Right kidney (tissue), 1 donor: ENCODE measurements at regions not wholly inside any gene's neighbourhood (a gene's known extent, or its start where the extent isn't known, plus 50 kb on each side); places are given as distances from the start of the nearest gene placed in this dataset.
A peak's percentile ranks its signal among the peaks of the same experiment; 100 is the strongest.

Experiments
- DNase-seq: peaks from one replicate; pipeline ENCODE4 v3.0.0-alpha.2; 2016

DNA sequence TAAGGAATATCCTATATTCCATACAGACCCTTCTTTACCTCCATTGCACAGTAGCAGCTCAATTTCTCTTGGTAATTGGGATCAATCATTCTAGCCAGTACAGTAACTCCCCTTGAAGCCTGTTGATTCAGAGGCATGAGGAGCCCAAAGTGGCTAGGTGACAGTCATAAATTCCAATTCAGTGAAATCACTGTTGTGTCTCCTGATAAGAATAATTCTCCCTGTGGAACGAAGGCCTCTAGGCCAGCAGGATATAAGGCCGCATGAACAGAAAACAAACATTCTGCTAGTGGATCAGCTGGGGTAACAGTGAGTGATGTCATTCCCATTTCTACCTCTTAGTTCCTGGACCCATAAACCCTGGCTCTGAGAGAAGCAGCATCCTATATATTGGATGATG, 696.3 kb downstream of the NR2F2 start:
- DNase-seq = no peak

DNA sequence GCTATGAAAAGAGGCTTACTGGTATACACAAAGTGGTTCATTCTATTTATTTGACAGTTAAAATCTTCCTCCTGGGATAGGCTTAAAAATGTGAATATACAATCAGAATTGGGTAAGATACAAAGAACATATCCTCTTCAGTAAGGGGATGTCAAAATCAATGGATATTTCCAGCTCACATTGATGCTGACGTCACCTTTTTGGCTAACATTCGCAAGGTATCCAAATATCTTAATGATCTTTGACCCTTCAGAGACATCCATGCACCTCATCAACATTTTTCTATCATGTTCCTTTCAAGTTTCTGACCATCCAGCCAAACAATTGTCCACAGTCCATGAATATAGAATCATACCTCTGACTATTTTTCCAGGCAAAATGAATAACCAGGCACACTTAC, 697.3 kb downstream of the NR2F2 start:
- DNase-seq = no peak

- DNase-seq = no peak
Measured at GRCh38 chr15:97030251-97030650, 699.8 kb downstream of the NR2F2 start.

- no peak for DNase-seq
Measured at GRCh38 chr15:97036301-97036700, 705.8 kb downstream of the NR2F2 start.

DNA sequence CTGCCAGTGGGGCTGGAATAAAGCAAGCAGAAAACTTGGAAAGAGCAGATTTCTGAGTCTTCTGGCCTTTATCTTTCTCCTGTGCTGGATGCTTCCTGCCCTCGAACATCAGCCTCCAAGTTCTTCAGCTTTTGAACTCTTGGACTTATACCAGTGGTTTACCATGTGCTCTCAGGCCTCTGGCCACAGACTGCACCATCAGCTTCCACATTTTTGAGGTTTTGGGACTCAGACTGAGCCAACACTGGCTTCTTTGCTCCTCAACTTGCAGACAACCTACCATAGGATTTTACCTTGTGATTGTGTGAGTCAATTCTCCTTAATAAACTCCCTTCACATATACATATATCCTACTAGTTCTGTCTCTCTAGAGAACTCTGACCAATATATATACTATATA, 706.6 kb downstream of the NR2F2 start:
- no peak for DNase-seq

DNA sequence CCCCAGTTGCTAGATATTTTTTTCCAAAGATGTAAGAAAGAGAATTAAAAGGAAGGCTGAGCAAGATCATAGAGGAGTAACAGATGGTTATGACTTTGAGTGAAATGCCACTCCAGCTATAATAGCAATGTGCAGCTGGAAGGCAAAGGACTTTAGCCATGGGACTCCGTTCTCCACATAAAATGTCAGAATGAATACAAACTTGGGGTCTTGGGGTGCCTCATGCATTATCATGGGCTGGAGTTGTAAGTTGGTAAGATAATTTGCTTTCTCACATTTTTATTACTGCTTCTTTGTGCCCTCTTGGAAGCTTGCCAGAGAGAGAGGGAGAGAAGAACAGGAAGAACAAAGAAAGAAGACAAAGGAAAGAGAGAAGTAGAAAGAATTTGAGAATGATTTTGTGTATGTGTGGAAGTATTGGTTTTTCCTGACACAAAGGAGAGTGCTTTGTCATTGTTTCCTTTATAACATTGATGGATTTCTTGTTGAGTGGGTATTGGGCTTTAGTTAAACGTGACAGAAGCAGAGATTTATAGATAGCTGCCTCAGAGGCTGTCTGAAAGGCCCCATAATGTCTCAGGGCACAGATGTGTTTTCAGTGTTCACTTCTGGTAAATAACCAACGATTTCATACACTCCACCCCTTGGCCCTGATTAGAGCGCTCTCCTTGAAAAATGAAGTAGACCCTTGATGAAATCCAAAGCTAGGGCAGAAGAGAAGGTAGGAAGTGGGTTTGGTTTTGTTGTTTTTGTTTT, 715.3 kb downstream of the NR2F2 start:
- DNase-seq = no peak

GRCh38 chr15:97052513-97052912, 722.0 kb downstream of the NR2F2 start:
- no peak for DNase-seq

GRCh38 chr15:97053635-97054034, 723.1 kb downstream of the NR2F2 start:
- DNase-seq = no peak

DNA sequence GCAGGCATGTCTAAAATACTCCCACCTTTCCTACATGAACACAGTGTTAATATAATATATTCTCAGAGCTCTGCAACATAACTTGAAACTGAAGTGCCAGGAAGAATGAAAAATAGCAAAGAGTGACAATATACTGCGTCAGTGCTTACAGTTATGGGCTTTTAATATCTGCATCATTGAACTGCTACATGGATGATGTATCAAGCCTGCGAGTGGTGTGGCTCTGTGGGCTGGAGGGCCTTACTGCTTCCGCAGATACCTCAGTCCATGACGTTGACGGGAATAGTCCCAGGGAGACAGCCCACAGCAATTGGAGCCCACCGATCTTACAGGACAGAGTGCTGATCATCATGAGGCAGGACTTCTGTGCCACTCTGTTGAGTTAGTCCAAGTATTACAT, 727.0 kb downstream of the NR2F2 start:
- DNase-seq = no peak

DNA sequence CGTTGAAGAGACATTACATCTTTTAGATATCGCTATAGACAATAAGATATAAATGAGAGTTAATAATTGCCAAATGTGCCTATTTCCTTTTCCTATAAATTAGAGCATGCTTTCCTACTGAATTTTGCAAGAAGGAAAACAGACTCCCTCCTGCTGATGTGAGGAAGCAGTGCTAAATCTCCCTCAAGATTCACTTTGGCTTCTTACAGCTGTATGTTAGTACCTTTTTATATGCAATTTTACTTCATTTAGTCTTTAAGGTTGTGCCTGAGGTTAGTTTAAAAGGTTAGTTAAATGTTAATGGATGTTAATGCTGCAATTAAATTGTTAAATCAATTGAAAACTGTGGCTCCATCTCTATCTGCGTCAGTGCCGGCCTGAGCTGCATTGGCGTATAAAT, 728.8 kb downstream of the NR2F2 start:
- DNase-seq = no peak

DNA sequence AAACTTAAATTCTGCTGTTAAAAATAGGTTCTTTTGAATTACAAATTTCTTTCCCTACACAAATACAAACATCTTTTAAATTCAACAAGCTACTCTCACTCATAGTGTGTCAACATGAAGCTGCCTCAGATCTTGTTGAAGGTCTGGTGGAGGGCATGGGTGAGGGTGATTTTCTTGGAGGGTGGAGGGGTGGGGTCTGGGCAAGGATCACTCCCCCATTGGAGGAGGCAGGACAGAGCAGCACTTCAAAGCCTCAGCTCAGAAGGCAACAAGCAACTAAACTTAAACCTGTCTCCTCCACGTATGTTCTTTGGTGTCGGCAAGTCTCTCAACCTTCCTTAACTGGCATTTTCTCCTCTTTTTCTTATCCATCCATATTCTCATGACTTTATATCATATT, 730.9 kb downstream of the NR2F2 start:
- DNase-seq = no peak

DNA sequence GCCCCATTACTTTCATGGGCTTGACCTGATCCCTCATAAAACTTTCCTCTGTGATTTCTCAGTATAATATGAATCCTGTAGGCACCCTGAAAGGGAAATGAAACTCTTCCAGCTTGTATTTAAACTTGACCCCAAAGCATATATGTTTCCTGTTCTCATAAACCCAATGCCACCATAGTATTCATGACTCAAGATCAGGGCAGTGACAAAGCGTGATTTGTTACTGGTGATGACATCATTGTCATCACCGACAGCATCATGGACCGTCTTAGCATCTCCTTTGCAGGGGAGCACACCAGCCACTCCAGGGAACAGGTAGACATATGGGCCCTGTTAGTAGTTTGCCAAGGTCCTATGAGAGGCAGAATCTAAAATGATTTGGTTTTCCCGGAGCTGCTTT, 741.2 kb downstream of the NR2F2 start:
- no peak for DNase-seq

- DNase-seq = no peak
Measured at GRCh38 chr15:97072545-97072944, 742.0 kb downstream of the NR2F2 start.

GRCh38 chr15:97076011-97076410, 745.5 kb downstream of the NR2F2 start:
- DNase-seq = no peak

GRCh38 chr15:97077975-97078374, 747.5 kb downstream of the NR2F2 start:
- DNase-seq = no peak

DNA sequence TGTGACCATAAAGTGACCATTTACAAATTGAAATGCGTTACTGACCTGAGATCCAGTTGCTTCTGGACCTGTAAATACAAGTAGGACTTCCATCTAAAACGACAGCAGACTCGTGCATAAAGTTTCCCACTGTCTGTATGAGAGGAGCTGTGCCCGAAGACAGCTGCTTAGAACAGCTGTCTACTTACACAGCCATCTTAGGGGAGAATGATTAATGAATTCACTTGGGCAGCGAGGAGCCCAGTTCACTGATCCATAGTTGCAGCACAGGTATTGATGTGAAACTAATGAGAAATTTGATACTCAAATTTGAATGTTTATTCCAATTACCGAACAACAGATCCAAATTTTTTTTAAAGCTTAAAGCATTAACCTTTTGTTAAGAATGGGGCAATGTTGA, 748.1 kb downstream of the NR2F2 start:
- peak; percentile 47 for DNase-seq

DNA sequence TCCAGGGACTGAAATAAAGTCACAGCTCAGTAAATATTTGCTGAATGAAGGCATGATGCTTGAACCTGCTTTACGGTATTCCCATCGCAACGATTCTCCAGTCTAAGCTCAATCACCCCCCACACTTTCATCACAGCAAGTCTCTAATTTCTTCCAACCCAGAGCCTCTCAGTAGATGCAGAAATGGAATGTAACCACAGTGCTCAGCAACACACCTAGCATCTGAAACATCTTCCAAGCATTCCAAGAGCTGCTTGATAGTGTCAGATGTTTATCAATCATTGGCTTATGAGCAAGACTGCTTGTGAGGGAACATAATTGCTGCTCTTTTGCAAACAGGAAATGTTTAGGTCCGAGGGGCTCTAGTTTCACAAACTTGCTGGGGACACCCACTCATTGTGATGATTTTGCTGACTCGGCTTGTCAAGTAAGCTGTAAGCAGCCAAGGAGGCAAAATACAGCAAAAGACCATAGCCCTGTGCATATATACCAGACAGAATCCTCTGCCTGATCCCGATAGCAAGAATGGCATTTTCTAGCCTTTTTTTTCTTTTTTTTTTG, 751.2 kb downstream of the NR2F2 start:
- DNase-seq = no peak

DNA sequence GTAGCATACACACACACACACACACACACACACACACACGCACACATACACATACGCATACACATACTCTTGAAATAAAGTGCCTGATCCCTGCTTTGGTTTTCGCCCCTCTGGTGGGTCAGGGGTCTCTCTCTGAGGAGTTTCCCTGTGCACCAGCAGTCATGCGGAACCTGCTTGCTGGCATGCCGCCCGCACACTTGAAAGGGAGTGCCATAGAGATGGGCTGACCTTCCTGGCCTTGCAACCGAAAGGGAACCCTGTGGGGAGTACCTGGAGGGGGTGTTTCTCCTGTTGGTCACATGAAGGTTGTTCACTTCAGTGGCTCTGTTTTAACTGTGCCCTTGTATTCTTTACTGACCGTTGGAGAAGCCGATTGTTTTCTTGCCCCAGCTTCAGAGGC, 752.3 kb downstream of the NR2F2 start:
- peak; percentile 69 for DNase-seq

GRCh38 chr15:97084650-97085049, 754.1 kb downstream of the NR2F2 start:
- DNase-seq = no peak

- no peak for DNase-seq
Measured at GRCh38 chr15:97085731-97086130, 755.2 kb downstream of the NR2F2 start.

- DNase-seq = no peak
Measured at GRCh38 chr15:97087006-97087741, 756.7 kb downstream of the NR2F2 start.

- no peak for DNase-seq
Measured at GRCh38 chr15:97091093-97091492, 760.6 kb downstream of the NR2F2 start.

DNA sequence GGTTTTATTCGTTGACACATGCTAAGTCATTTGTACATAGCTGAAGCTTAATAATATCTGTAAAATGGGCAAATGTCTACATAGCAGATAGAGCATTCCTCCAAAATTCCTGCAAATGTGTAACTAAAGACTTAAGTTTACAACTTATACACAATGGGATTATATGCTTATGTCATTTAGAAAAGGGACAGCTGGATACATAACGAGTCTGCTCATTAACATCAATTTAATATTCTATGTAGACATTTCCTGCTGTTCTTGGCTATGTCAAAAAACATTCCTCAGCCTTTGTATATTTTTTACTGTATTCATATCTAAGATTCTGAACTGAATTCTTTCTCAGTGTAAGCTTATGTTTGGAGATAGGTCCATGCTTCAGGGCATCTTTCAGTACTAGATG, 762.2 kb downstream of the NR2F2 start:
- no peak for DNase-seq

DNA sequence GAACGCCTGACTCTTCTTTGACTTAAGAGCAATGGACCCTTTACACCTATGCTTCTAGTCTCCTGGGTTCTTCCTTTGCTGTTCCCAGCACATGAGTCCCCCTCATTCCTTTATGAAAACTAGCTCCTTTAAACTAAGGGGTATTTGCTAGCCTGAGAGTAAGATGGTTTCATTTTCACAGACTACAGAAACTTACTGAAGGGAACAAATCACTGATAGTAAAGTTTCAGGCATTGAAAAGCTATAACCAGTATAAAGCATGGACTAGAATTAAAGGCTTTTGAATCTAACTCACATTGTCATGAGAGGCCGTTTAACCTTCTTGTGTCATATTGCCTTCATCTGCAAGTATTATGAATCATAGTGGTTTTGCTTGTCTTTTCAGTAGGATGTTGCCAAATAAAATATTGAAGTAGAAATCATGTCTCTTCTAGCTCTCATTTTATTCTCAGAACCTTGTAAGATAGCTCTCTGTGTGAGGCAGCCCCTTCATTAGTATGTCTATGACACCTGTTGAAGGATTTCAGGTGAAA, 765.9 kb downstream of the NR2F2 start:
- DNase-seq = no peak
